Loucy (cell line): ENCODE measurements at regions not wholly inside any gene's neighbourhood (a gene's known extent, or its start where the extent isn't known, plus 50 kb on each side); places are given as distances from the start of the nearest gene placed in this dataset.

Source experiments
- CTCF ChIP-seq: fragments of 200-600 bp; sonication (generic); conservative IDR thresholded peaks from 2 replicates; pipeline ENCODE4 v1.5.1; 2014; ENCODE audit warnings: mild to moderate bottlenecking, antibody characterized with exemption, low read length
- EZH2phosphoT487 ChIP-seq: fragments of 200-600 bp; IDR thresholded peaks from 2 replicates; pipeline ENCODE4 v1.6.1; 2018; ENCODE audit warnings: antibody characterized with exemption, mild to moderate bottlenecking, moderate library complexity, borderline replicate concordance

GRCh38 chr11:70813651-70814050, 415.3 kb downstream of the CTTN start:
- TF ChIP-seq CTCF (no peak), EZH2phosphoT487 (no peak)
